Peyer's patch (tissue), 4 donors: ENCODE measurements at regions not wholly inside any gene's neighbourhood (a gene's known extent, or its start where the extent isn't known, plus 50 kb on each side); places are given as distances from the start of the nearest gene placed in this dataset.

ENCODE experiments used
- CTCF ChIP-seq, 6 experiments: fragments of 450-650 bp in 4 of 6; fragments of 200-600 bp in 2 of 6; sonication (generic) in 1 of 6; IDR thresholded peaks; one replicate each; pipeline ENCODE4 v1.5.1; 2017 to 2019; ENCODE audit warnings: antibody characterized with exemption in 6 of 6, mild to moderate bottlenecking in 3 of 6, moderate library complexity in 1 of 6
- POLR2A ChIP-seq, 2 donors: fragments of 450-650 bp; IDR thresholded peaks; one replicate each; pipeline ENCODE4 v1.5.1; 2017; ENCODE audit warnings: antibody characterized with exemption in 2 of 2, mild to moderate bottlenecking in 2 of 2, moderate library complexity in 2 of 2

GRCh38 chr4:4677556-4678522, 136.0 kb upstream of the STX18 start:
- TF ChIP-seq CTCF (IDR thresholded peaks at IDR 0.05) = peak in 1 of 6 experiments; percentile 17
- no peak for TF ChIP-seq POLR2A (IDR thresholded peaks at IDR 0.05)
